Stomach (tissue), 4 donors: ENCODE measurements at regions not wholly inside any gene's neighbourhood (a gene's known extent, or its start where the extent isn't known, plus 50 kb on each side); places are given as distances from the start of the nearest gene placed in this dataset.

Experiments used
- CTCF ChIP-seq, 7 experiments: fragments of 450-650 bp in 4 of 7; fragments of 200-600 bp in 3 of 7; sonication (generic) in 3 of 7; IDR thresholded peaks; one replicate each; pipeline ENCODE4 v1.5.1; 2016 to 2019; ENCODE audit warnings: antibody characterized with exemption in 7 of 7, control low read depth in 2 of 7, mild to moderate bottlenecking in 1 of 7
- POLR2A ChIP-seq, 4 donors: fragments of 450-650 bp; IDR thresholded peaks; one replicate each; pipeline ENCODE4 v1.6.1; 2016; ENCODE audit warnings: antibody characterized with exemption in 4 of 4, control low read depth in 2 of 4, mild to moderate bottlenecking in 1 of 4, moderate library complexity in 1 of 4

- no peak for TF ChIP-seq POLR2A (IDR thresholded peaks at IDR 0.05)
- no peak for TF ChIP-seq CTCF (IDR thresholded peaks at IDR 0.05)
Observed at GRCh38 chr2:88263861-88264260, 93.7 kb downstream of the THNSL2 start.
